Suprapubic skin (tissue), 4 donors: ENCODE measurements at regions not wholly inside any gene's neighbourhood (a gene's known extent, or its start where the extent isn't known, plus 50 kb on each side); places are given as distances from the start of the nearest gene placed in this dataset.

ENCODE experiments used
- CTCF ChIP-seq, 2 donors: fragments of 200-600 bp in 1 of 2; fragments of 450-650 bp in 1 of 2; sonication (generic) in 1 of 2; IDR thresholded peaks; one replicate each; pipeline ENCODE4 v1.5.1; 2016 to 2019; ENCODE audit warnings: antibody characterized with exemption in 2 of 2, mild to moderate bottlenecking in 1 of 2, moderate library complexity in 1 of 2
- POLR2A ChIP-seq, 2 donors: fragments of 450-650 bp; IDR thresholded peaks; one replicate each; pipeline ENCODE4 v1.6.1; 2017; ENCODE audit warnings: antibody characterized with exemption in 2 of 2, mild to moderate bottlenecking in 2 of 2, moderate library complexity in 2 of 2
- POLR2AphosphoS5 ChIP-seq, 3 donors: sonication (generic); formaldehyde crosslinking; IDR thresholded peaks; one replicate each; pipeline ENCODE4 v1.6.1; 2017; ENCODE audit warnings: antibody characterized with exemption in 3 of 3

- TF ChIP-seq CTCF (IDR thresholded peaks at IDR 0.05): no peak
- TF ChIP-seq POLR2AphosphoS5 (IDR thresholded peaks at IDR 0.05): no peak
- TF ChIP-seq POLR2A (IDR thresholded peaks at IDR 0.05): no peak
Observed at GRCh38 chr9:119974026-119974425, 604.8 kb upstream of the BRINP1 start.
